HepG2 (cell line): ENCODE measurements at regions not wholly inside any gene's neighbourhood (a gene's known extent, or its start where the extent isn't known, plus 50 kb on each side); places are given as distances from the start of the nearest gene placed in this dataset.

ENCODE experiments used
- ATAC-seq: fragments of 200-7000 bp; cut with Tn5 transposase; 3 replicates; pipeline ENCODE4 v1.9.1; 2020; ENCODE audit warnings: mild to moderate bottlenecking, moderate library complexity
- BruUV-seq: library from RNA; stranded (reverse); fragments of 400-500 nt; replicated peaks from 2 replicates; lab custom pipeline; 2021; lab: Mats Ljungman, UMichigan
- CTCF ChIA-PET: fragments of 300-600 bp; formaldehyde crosslinking; extraction: SDS; loops from one replicate; lab custom pipeline; 2021; ENCODE audit warnings: low total read pairs, inconsistent platforms, low intra/inter-chr PET ratio; lab: Yijun Ruan, JAX
- POLR2A ChIA-PET: fragments of 350-600 bp; sonication (Branson Sonifier 250); formaldehyde crosslinking; loops from one replicate; lab custom pipeline; 2020; ENCODE audit warnings: antibody characterized with exemption, inconsistent platforms; lab: Yijun Ruan, JAX
- DNase-seq: peaks from one replicate; pipeline ENCODE4 v3.0.0-alpha.2; 2015; ENCODE audit warnings: low spot score
- FAIRE-seq: peaks from 3 replicates; lab custom pipeline; 2011; peaks lifted over from hg19 to GRCh38; lab: Jason Lieb, UNC
- H2AFZ ChIP-seq: one replicate; pipeline ENCODE4 v1.6.1; 2011; ENCODE audit warnings: low read length, inconsistent platforms
- H3K27ac ChIP-seq: fragments of 300-600 bp; 3 replicates; pipeline ENCODE4 v1.8.0; 2011; ENCODE audit warnings: mixed run types, mild to moderate bottlenecking, mixed read lengths, low read length, inconsistent platforms; ENCODE audit not compliant: insufficient read depth; ENCODE audit errors: extremely low read length
- H3K27me3 ChIP-seq, 2 experiments: fragments of 200-600 bp in 1 of 2; 2 replicates in 1 of 2; 3 replicates in 1 of 2; pipeline versions ENCODE4 v1.6.0 to v1.8.0; 2011; ENCODE audit warnings: low read length in 2 of 2, mild to moderate bottlenecking in 2 of 2, moderate library complexity in 2 of 2, inconsistent platforms in 1 of 2; ENCODE audit not compliant: insufficient read depth in 2 of 2, control insufficient read depth in 1 of 2
- H3K36me3 ChIP-seq, 2 experiments: fragments of 200-600 bp in 1 of 2; replicated peaks in 1 of 2; 2 replicates in 1 of 2; 3 replicates in 1 of 2; pipeline versions ENCODE4 v1.5.1 to v1.8.0; 2011; ENCODE audit warnings: low read length in 2 of 2, inconsistent platforms in 1 of 2; ENCODE audit not compliant: insufficient read depth in 2 of 2, control insufficient read depth in 1 of 2
- H3K4me1 ChIP-seq: 2 replicates; pipeline ENCODE4 v1.5.1; 2012; ENCODE audit warnings: low read length, inconsistent platforms; ENCODE audit not compliant: insufficient read depth
- H3K4me2 ChIP-seq: 2 replicates; pipeline ENCODE4 v1.6.0; 2011; ENCODE audit warnings: low read depth, low read length, inconsistent platforms
- H3K4me3 ChIP-seq, 3 experiments: fragments of 200-600 bp in 1 of 3; sonication (generic), shearing (Covaris generic) in 1 of 3; replicated peaks in 1 of 3; 2 replicates each; pipeline ENCODE4 v1.5.1; 2011 to 2016; ENCODE audit warnings: low read length in 3 of 3, inconsistent platforms in 2 of 3, low read depth in 2 of 3, mild to moderate bottlenecking in 2 of 3, control low read depth in 1 of 3, mixed read lengths in 1 of 3; ENCODE audit not compliant: insufficient read depth in 1 of 3
- H3K79me2 ChIP-seq: one replicate; pipeline ENCODE4 v1.6.1; 2011; ENCODE audit warnings: low read length, inconsistent platforms; ENCODE audit not compliant: insufficient read depth
- H3K9ac ChIP-seq: 2 replicates; pipeline ENCODE4 v1.6.0; 2011; ENCODE audit warnings: mild to moderate bottlenecking, low read depth, low read length, inconsistent platforms; ENCODE audit not compliant: insufficient read depth
- H3K9me3 ChIP-seq: 2 replicates; pipeline ENCODE4 v1.5.1; 2012; ENCODE audit warnings: mild to moderate bottlenecking, low read length
- H4K20me1 ChIP-seq: 2 replicates; pipeline ENCODE4 v1.6.0; 2011; ENCODE audit warnings: inconsistent platforms, mild to moderate bottlenecking, low read length, moderate library complexity; ENCODE audit not compliant: insufficient read depth
- HOXA5 ChIP-seq: sonication (generic); formaldehyde crosslinking; IDR thresholded peaks from 2 replicates; pipeline ENCODE4 v1.4.0; 2020; ENCODE audit warnings: missing genetic modification reagents
- JDP2 ChIP-seq: sonication (generic); formaldehyde crosslinking; IDR thresholded peaks from 2 replicates; pipeline ENCODE4 v1.8.1; 2022; ENCODE audit warnings: missing genetic modification reagents, borderline replicate concordance
- NCOR1 ChIP-seq: fragments of 200-600 bp; sonication (generic); IDR thresholded peaks from 2 replicates; pipeline ENCODE4 v1.7.0; 2017; ENCODE audit warnings: antibody characterized with exemption, low read length, borderline replicate concordance
- PAF1 ChIP-seq: IDR thresholded peaks from 2 replicates; pipeline ENCODE4 v1.6.1; 2016; ENCODE audit warnings: missing genetic modification reagents, missing compliant biosample characterization
- RFXANK ChIP-seq: IDR thresholded peaks from 2 replicates; pipeline ENCODE4 v1.6.1; 2016
- ZNF362 ChIP-seq: sonication (generic); formaldehyde crosslinking; IDR thresholded peaks from 2 replicates; pipeline ENCODE4 v1.4.0; 2020; ENCODE audit warnings: missing genetic modification reagents, mild to moderate bottlenecking, borderline replicate concordance
- ZNF878 ChIP-seq: sonication (generic); formaldehyde crosslinking; IDR thresholded peaks from 2 replicates; pipeline ENCODE4 v1.8.1; 2023; ENCODE audit warnings: mild to moderate bottlenecking, missing genetic modification reagents, moderate library complexity
- WGBS: methylation state at CpG from one replicate; pipeline ENCODE4 v1.1.6; 2017; ENCODE audit warnings: low lambda C conversion rate; 5-methylcytosine and 5-hydroxymethylcytosine counted together
- in situ Hi-C: cut with HindIII; loops from 2 replicates; pipeline ENCODE4 v1.10.0; 2017; ENCODE audit warnings: low pct_unique_long_range_greater_than_20kb; ENCODE audit not compliant: extremely low pct_ligation_motif_present
- intact Hi-C: fragments of 100-400 bp; cut with micrococcal nuclease; formaldehyde crosslinking; loops from one replicate; pipeline ENCODE4 v1.10.0; 2022; ENCODE audit not compliant: unreplicated experiment
- TF ChIP-seq, protein P1 (sequence below): sonication (generic); formaldehyde crosslinking; IDR thresholded peaks from 2 replicates; pipeline ENCODE4 v1.9.0; 2021; ENCODE audit warnings: mild to moderate bottlenecking, missing genetic modification reagents
- TF ChIP-seq, protein P2 (sequence below): IDR thresholded peaks from 2 replicates; pipeline ENCODE4 v1.6.1; 2016; ENCODE audit warnings: control low read depth
- TF ChIP-seq, protein P3 (sequence below): sonication (generic); formaldehyde crosslinking; IDR thresholded peaks from 2 replicates; pipeline ENCODE4 v1.5.1; 2020; ENCODE audit warnings: mild to moderate bottlenecking, missing genetic modification reagents

DNA sequence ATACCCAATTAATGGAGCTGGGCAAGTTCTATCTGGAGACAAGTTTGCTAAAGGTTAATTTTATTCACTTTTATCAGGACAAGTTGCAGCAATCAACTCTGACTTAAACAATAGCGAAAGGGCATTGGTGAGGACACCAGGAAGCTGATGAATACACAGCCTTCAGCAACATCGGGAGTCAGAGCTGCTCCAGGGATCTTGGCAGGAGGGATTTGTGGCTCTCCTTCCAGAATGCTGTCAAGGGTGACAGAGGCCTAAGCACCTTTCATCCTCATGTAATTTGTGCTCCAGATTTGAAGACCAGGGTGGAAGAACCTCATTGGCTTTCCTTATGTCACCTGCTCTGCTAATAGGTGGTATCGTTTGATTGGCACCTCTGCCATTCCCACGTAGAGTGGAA is 485.6 kb downstream of the NPIPA7 start:
- in situ Hi-C loops: loop anchor here (25.0 kb wide), 1 partner anchor 598 kb away; the partner anchor contains the start of gene XYLT1
- intact Hi-C loops: no loop called here
- no peak for DNase-seq
- no peak for ATAC-seq
- Histone ChIP-seq H3K36me3 (no peaks in the 10 kb centered on the region), H2AFZ (no peak overlapping the region), H3K79me2 (no peaks in the 10 kb centered on the region), H3K27me3 (peaks cover 0 to 10% of the 10 kb centered on the region in 2 experiments; a peak in 1 of 5 replicates), H3K27ac (no peak overlapping the region), H3K9me3 (no peaks in the 10 kb centered on the region), H3K4me3 (no peak overlapping the region), H3K4me1 (no peaks in the 10 kb centered on the region), H3K9ac (no peak overlapping the region), H4K20me1 (no peaks in the 10 kb centered on the region), H3K4me2 (no peak overlapping the region)
- BruUV-seq: no TSS peak
- 11% methylated on average over 4 of the region's 4 CpGs for WGBS
- CTCF ChIA-PET: no interaction called here
- POLR2A ChIA-PET: no interaction called here
- FAIRE-seq: no peak
- TF ChIP-seq ZNF362 (CRISPR knock-in tag) (no peak), NCOR1 (no peak), PAF1 (no peak), JDP2 (CRISPR knock-in tag) (no peak), ZNF878 (CRISPR knock-in tag) (no peak), HOXA5 (CRISPR knock-in tag) (no peak), RFXANK (CRISPR knock-in tag) (no peak)
- TF ChIP-seq, protein P1, sequence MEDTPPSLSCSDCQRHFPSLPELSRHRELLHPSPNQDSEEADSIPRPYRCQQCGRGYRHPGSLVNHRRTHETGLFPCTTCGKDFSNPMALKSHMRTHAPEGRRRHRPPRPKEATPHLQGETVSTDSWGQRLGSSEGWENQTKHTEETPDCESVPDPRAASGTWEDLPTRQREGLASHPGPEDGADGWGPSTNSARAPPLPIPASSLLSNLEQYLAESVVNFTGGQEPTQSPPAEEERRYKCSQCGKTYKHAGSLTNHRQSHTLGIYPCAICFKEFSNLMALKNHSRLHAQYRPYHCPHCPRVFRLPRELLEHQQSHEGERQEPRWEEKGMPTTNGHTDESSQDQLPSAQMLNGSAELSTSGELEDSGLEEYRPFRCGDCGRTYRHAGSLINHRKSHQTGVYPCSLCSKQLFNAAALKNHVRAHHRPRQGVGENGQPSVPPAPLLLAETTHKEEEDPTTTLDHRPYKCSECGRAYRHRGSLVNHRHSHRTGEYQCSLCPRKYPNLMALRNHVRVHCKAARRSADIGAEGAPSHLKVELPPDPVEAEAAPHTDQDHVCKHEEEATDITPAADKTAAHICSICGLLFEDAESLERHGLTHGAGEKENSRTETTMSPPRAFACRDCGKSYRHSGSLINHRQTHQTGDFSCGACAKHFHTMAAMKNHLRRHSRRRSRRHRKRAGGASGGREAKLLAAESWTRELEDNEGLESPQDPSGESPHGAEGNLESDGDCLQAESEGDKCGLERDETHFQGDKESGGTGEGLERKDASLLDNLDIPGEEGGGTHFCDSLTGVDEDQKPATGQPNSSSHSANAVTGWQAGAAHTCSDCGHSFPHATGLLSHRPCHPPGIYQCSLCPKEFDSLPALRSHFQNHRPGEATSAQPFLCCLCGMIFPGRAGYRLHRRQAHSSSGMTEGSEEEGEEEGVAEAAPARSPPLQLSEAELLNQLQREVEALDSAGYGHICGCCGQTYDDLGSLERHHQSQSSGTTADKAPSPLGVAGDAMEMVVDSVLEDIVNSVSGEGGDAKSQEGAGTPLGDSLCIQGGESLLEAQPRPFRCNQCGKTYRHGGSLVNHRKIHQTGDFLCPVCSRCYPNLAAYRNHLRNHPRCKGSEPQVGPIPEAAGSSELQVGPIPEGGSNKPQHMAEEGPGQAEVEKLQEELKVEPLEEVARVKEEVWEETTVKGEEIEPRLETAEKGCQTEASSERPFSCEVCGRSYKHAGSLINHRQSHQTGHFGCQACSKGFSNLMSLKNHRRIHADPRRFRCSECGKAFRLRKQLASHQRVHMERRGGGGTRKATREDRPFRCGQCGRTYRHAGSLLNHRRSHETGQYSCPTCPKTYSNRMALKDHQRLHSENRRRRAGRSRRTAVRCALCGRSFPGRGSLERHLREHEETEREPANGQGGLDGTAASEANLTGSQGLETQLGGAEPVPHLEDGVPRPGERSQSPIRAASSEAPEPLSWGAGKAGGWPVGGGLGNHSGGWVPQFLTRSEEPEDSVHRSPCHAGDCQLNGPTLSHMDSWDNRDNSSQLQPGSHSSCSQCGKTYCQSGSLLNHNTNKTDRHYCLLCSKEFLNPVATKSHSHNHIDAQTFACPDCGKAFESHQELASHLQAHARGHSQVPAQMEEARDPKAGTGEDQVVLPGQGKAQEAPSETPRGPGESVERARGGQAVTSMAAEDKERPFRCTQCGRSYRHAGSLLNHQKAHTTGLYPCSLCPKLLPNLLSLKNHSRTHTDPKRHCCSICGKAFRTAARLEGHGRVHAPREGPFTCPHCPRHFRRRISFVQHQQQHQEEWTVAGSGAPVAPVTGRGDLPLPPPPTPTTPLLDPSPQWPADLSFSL (CRISPR knock-in tag): no peak
- TF ChIP-seq, protein P2, sequence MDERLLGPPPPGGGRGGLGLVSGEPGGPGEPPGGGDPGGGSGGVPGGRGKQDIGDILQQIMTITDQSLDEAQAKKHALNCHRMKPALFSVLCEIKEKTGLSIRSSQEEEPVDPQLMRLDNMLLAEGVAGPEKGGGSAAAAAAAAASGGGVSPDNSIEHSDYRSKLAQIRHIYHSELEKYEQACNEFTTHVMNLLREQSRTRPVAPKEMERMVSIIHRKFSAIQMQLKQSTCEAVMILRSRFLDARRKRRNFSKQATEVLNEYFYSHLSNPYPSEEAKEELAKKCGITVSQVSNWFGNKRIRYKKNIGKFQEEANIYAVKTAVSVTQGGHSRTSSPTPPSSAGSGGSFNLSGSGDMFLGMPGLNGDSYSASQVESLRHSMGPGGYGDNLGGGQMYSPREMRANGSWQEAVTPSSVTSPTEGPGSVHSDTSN: no peak
- TF ChIP-seq, protein P3, sequence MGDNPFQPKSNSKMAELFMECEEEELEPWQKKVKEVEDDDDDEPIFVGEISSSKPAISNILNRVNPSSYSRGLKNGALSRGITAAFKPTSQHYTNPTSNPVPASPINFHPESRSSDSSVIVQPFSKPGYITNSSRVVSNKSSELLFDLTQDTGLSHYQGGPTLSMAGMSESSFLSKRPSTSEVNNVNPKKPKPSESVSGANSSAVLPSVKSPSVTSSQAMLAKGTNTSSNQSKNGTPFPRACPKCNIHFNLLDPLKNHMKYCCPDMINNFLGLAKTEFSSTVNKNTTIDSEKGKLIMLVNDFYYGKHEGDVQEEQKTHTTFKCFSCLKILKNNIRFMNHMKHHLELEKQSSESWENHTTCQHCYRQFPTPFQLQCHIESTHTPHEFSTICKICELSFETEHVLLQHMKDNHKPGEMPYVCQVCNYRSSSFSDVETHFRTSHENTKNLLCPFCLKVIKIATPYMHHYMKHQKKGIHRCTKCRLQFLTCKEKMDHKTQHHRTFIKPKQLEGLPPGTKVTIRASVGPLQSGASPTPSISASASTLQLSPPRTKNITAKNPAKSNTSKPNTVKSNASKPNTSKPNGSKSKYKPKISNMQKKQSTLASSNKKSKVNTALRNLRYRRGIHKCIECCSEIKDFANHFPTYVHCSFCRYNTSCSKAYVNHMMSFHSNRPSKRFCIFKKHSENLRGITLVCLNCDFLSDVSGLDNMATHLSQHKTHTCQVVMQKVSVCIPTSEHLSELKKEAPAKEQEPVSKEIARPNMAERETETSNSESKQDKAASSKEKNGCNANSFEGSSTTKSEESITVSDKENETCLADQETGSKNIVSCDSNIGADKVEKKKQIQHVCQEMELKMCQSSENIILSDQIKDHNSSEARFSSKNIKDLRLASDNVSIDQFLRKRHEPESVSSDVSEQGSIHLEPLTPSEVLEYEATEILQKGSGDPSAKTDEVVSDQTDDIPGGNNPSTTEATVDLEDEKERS (CRISPR knock-in tag): no peak
